GM23338 (cell line): ENCODE measurements at regions not wholly inside any gene's neighbourhood (a gene's known extent, or its start where the extent isn't known, plus 50 kb on each side); places are given as distances from the start of the nearest gene placed in this dataset.

ENCODE experiments used
- ATAC-seq: fragments of 200-7000 bp; cut with Tn5 transposase; 3 replicates; pipeline ENCODE4 v1.9.1; 2020
- DNase-seq: peaks from one replicate; pipeline ENCODE4 v3.0.0-alpha.2; 2015; ENCODE audit warnings: low spot score
- H2AFZ ChIP-seq: fragments of 200-600 bp; sonication (generic); 2 replicates; pipeline ENCODE4 v1.8.0; 2016; ENCODE audit warnings: antibody characterized with exemption, mild to moderate bottlenecking, moderate library complexity
- H3F3A ChIP-seq: fragments of 200-600 bp; sonication (generic); replicated peaks from 2 replicates; pipeline ENCODE4 v1.8.0; 2017; ENCODE audit warnings: antibody characterized with exemption, mixed run types, low read depth
- H3K27ac ChIP-seq: fragments of 200-600 bp; sonication (generic); 2 replicates; pipeline ENCODE4 v1.6.1; 2016; ENCODE audit warnings: low read depth
- H3K27me3 ChIP-seq: fragments of 200-600 bp; sonication (generic); 2 replicates; pipeline ENCODE4 v1.8.0; 2016; ENCODE audit warnings: mild to moderate bottlenecking, mixed run types, moderate library complexity; ENCODE audit not compliant: insufficient read depth
- H3K36me3 ChIP-seq: fragments of 200-600 bp; sonication (generic); 2 replicates; pipeline ENCODE4 v1.8.0; 2016; ENCODE audit warnings: mild to moderate bottlenecking; ENCODE audit not compliant: insufficient read depth
- H3K4me1 ChIP-seq: fragments of 200-600 bp; sonication (generic); 2 replicates; pipeline ENCODE4 v1.8.0; 2016; ENCODE audit warnings: mild to moderate bottlenecking, moderate library complexity; ENCODE audit not compliant: insufficient read depth
- H3K4me2 ChIP-seq: fragments of 200-600 bp; sonication (generic); 2 replicates; pipeline ENCODE4 v1.7.1; 2017; ENCODE audit warnings: mixed run types
- H3K4me3 ChIP-seq: fragments of 200-600 bp; sonication (generic); 2 replicates; pipeline ENCODE4 v1.6.1; 2016; ENCODE audit warnings: mixed run types
- H3K79me2 ChIP-seq: fragments of 200-600 bp; sonication (generic); replicated peaks from 2 replicates; pipeline ENCODE4 v1.8.0; 2017; ENCODE audit warnings: mild to moderate bottlenecking; ENCODE audit not compliant: insufficient read depth
- H3K9me2 ChIP-seq: fragments of 200-600 bp; sonication (generic); 2 replicates; pipeline ENCODE4 v1.8.0; 2017; ENCODE audit not compliant: insufficient read depth
- H4K20me1 ChIP-seq: fragments of 200-600 bp; sonication (generic); replicated peaks from 2 replicates; pipeline ENCODE4 v1.8.0; 2017; ENCODE audit warnings: mild to moderate bottlenecking; ENCODE audit not compliant: insufficient read depth
- H3K27ac Mint-ChIP-seq: 2 replicates; pipeline ENCODE4 v1.8.0; 2020; ENCODE audit warnings: inconsistent platforms, mild to moderate bottlenecking, moderate library complexity, mixed read lengths
- H3K27me3 Mint-ChIP-seq: 3 replicates; pipeline ENCODE4 v1.8.0; 2022; ENCODE audit warnings: low read depth, mild to moderate bottlenecking, moderate library complexity, mixed read lengths, inconsistent platforms; ENCODE audit not compliant: insufficient read depth, poor library complexity
- H3K36me3 Mint-ChIP-seq: 3 replicates; pipeline ENCODE4 v1.8.0; 2021; ENCODE audit warnings: low read depth, mild to moderate bottlenecking, inconsistent platforms, moderate library complexity, mixed read lengths
- H3K4me1 Mint-ChIP-seq: 3 replicates; pipeline ENCODE4 v1.8.0; 2020; ENCODE audit warnings: mild to moderate bottlenecking, inconsistent platforms, mixed read lengths
- H3K4me3 Mint-ChIP-seq: 3 replicates; pipeline ENCODE4 v1.8.0; 2021; ENCODE audit warnings: moderate library complexity, mild to moderate bottlenecking, inconsistent platforms, mixed read lengths
- H3K9me3 Mint-ChIP-seq: 3 replicates; pipeline ENCODE4 v1.8.0; 2020; ENCODE audit warnings: moderate library complexity, mild to moderate bottlenecking, inconsistent platforms, mixed read lengths
- CREB1 ChIP-seq: fragments of 250-450 bp; sonication (Bioruptor Pico); IDR thresholded peaks from 2 replicates; pipeline ENCODE4 v1.5.0; 2020; ENCODE audit warnings: low read depth, mild to moderate bottlenecking, moderate library complexity
- EZH2 ChIP-seq: fragments of 200-600 bp; sonication (generic); IDR thresholded peaks from one replicate; pipeline ENCODE4 v1.8.0; 2017; ENCODE audit warnings: antibody characterized with exemption, mild to moderate bottlenecking, low read depth; ENCODE audit not compliant: unreplicated experiment
- EZH2phosphoT487 ChIP-seq: fragments of 200-600 bp; sonication (generic); IDR thresholded peaks from one replicate; pipeline ENCODE4 v1.8.1; 2018; ENCODE audit warnings: antibody characterized with exemption; ENCODE audit not compliant: unreplicated experiment
- JUNB ChIP-seq: IDR thresholded peaks from one replicate; pipeline ENCODE4 v1.6.1; 2016; ENCODE audit warnings: antibody characterized with exemption; ENCODE audit not compliant: unreplicated experiment
- NANOG ChIP-seq: IDR thresholded peaks from 2 replicates; pipeline ENCODE4 v1.6.1; 2016; ENCODE audit warnings: antibody characterized with exemption, borderline replicate concordance
- POLR2AphosphoS5 ChIP-seq: IDR thresholded peaks from 2 replicates; pipeline ENCODE4 v1.6.1; 2016; ENCODE audit warnings: antibody characterized with exemption, low read depth
- STAT1 ChIP-seq: IDR thresholded peaks from one replicate; pipeline ENCODE4 v1.6.1; 2016; ENCODE audit warnings: antibody characterized with exemption; ENCODE audit not compliant: unreplicated experiment
- ZNF114 ChIP-seq: fragments of 250-450 bp; sonication (Bioruptor Pico); IDR thresholded peaks from 2 replicates; pipeline ENCODE4 v1.5.0; 2020; ENCODE audit warnings: mild to moderate bottlenecking, moderate library complexity
- ZNF331 ChIP-seq: fragments of 250-450 bp; sonication (Bioruptor Pico); IDR thresholded peaks from 2 replicates; pipeline ENCODE4 v1.5.0; 2020; ENCODE audit warnings: low read depth, mild to moderate bottlenecking, moderate library complexity
- TF ChIP-seq, protein P1 (sequence below): fragments of 250-450 bp; sonication (Bioruptor Pico); IDR thresholded peaks from 2 replicates; pipeline ENCODE4 v1.5.0; 2020; ENCODE audit warnings: mild to moderate bottlenecking, moderate library complexity
- TF ChIP-seq, protein P2 (sequence below), 2 experiments: fragments of 200-600 bp in 1 of 2; sonication (generic) in 1 of 2; conservative IDR thresholded peaks; 2 replicates each; pipeline versions ENCODE4 v1.5.1 to v1.6.1; 2016 to 2017; ENCODE audit warnings: antibody characterized with exemption in 2 of 2, low read depth in 2 of 2, mild to moderate bottlenecking in 2 of 2, moderate library complexity in 1 of 2
- TF ChIP-seq, protein P3 (sequence below): IDR thresholded peaks from one replicate; pipeline ENCODE4 v1.6.1; 2018; ENCODE audit warnings: antibody characterized with exemption; ENCODE audit not compliant: unreplicated experiment
- TF ChIP-seq, protein P4 (sequence below): IDR thresholded peaks from 2 replicates; pipeline ENCODE4 v1.6.1; 2016; ENCODE audit warnings: antibody characterized with exemption

DNA sequence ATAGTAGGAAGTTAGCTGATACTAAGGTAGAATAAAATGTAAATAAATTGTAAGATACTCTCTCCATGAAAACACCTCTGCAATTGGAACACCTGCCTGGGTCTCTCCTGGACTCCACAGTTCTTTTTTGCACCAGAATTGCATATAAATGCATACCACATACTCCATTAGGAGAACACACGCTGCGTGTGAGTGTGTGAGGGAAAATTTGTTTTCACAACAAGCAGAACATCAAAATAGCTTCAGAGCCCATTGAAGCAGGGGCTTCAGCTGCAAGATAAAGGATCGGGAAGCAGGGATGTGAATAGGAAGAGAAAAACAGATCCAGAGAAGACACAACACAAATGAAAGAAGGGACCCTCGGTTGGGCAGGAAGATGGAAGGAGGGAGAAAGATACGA is 389.8 kb upstream of the BRINP1 start:
- no peak overlapping the region for H2AFZ ChIP-seq
- no peaks in the 10 kb centered on the region for H3K36me3 ChIP-seq
- Mint-ChIP-seq H3K4me3 (peak overlapping the region; percentile 1; the same call in 1 of the 3 replicates), H3K4me1 (peaks cover 26% of the 10 kb centered on the region), H3K27me3 (no peaks in the 10 kb centered on the region), H3K27ac (no peak overlapping the region), H3K9me3 (no peaks in the 10 kb centered on the region), H3K36me3 (no peaks in the 10 kb centered on the region)
- no peak overlapping the region for H3K4me3 ChIP-seq
- no peak overlapping the region for H3K27ac ChIP-seq
- no peaks in the 10 kb centered on the region for H3F3A ChIP-seq
- DNase-seq = no peak
- H3K4me2 ChIP-seq = no peak overlapping the region
- no peaks in the 10 kb centered on the region for H3K27me3 ChIP-seq
- H3K9me2 ChIP-seq = no peaks in the 10 kb centered on the region; the same call in 1 of the 2 replicates
- ATAC-seq = peak; percentile 62
- H4K20me1 ChIP-seq = no peaks in the 10 kb centered on the region
- no peak for TF ChIP-seq POLR2AphosphoS5
- TF ChIP-seq, protein P1, sequence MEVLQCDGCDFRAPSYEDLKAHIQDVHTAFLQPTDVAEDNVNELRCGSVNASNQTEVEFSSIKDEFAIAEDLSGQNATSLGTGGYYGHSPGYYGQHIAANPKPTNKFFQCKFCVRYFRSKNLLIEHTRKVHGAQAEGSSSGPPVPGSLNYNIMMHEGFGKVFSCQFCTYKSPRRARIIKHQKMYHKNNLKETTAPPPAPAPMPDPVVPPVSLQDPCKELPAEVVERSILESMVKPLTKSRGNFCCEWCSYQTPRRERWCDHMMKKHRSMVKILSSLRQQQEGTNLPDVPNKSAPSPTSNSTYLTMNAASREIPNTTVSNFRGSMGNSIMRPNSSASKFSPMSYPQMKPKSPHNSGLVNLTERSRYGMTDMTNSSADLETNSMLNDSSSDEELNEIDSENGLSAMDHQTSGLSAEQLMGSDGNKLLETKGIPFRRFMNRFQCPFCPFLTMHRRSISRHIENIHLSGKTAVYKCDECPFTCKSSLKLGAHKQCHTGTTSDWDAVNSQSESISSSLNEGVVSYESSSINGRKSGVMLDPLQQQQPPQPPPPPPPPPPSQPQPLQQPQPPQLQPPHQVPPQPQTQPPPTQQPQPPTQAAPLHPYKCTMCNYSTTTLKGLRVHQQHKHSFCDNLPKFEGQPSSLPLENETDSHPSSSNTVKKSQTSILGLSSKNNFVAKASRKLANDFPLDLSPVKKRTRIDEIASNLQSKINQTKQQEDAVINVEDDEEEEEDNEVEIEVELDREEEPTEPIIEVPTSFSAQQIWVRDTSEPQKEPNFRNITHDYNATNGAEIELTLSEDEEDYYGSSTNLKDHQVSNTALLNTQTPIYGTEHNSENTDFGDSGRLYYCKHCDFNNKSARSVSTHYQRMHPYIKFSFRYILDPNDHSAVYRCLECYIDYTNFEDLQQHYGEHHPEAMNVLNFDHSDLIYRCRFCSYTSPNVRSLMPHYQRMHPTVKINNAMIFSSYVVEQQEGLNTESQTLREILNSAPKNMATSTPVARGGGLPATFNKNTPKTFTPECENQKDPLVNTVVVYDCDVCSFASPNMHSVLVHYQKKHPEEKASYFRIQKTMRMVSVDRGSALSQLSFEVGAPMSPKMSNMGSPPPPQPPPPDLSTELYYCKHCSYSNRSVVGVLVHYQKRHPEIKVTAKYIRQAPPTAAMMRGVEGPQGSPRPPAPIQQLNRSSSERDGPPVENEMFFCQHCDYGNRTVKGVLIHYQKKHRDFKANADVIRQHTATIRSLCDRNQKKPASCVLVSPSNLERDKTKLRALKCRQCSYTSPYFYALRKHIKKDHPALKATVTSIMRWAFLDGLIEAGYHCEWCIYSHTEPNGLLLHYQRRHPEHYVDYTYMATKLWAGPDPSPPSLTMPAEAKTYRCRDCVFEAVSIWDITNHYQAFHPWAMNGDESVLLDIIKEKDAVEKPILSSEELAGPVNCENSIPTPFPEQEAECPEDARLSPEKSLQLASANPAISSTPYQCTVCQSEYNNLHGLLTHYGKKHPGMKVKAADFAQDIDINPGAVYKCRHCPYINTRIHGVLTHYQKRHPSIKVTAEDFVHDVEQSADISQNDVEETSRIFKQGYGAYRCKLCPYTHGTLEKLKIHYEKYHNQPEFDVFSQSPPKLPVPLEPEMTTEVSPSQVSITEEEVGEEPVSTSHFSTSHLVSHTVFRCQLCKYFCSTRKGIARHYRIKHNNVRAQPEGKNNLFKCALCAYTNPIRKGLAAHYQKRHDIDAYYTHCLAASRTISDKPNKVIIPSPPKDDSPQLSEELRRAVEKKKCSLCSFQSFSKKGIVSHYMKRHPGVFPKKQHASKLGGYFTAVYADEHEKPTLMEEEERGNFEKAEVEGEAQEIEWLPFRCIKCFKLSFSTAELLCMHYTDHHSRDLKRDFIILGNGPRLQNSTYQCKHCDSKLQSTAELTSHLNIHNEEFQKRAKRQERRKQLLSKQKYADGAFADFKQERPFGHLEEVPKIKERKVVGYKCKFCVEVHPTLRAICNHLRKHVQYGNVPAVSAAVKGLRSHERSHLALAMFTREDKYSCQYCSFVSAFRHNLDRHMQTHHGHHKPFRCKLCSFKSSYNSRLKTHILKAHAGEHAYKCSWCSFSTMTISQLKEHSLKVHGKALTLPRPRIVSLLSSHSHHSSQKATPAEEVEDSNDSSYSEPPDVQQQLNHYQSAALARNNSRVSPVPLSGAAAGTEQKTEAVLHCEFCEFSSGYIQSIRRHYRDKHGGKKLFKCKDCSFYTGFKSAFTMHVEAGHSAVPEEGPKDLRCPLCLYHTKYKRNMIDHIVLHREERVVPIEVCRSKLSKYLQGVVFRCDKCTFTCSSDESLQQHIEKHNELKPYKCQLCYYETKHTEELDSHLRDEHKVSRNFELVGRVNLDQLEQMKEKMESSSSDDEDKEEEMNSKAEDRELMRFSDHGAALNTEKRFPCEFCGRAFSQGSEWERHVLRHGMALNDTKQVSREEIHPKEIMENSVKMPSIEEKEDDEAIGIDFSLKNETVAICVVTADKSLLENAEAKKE (CRISPR knock-in tag) = no peak
- TF ChIP-seq ZNF114 = no peak
- no peak for TF ChIP-seq CREB1
- no peak for TF ChIP-seq EZH2
- no peak for TF ChIP-seq ZNF331
- TF ChIP-seq EZH2phosphoT487 = no peak
- no peak for TF ChIP-seq STAT1
- TF ChIP-seq, protein P2, sequence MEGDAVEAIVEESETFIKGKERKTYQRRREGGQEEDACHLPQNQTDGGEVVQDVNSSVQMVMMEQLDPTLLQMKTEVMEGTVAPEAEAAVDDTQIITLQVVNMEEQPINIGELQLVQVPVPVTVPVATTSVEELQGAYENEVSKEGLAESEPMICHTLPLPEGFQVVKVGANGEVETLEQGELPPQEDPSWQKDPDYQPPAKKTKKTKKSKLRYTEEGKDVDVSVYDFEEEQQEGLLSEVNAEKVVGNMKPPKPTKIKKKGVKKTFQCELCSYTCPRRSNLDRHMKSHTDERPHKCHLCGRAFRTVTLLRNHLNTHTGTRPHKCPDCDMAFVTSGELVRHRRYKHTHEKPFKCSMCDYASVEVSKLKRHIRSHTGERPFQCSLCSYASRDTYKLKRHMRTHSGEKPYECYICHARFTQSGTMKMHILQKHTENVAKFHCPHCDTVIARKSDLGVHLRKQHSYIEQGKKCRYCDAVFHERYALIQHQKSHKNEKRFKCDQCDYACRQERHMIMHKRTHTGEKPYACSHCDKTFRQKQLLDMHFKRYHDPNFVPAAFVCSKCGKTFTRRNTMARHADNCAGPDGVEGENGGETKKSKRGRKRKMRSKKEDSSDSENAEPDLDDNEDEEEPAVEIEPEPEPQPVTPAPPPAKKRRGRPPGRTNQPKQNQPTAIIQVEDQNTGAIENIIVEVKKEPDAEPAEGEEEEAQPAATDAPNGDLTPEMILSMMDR (conservative IDR thresholded peaks at IDR 0.05; ENCODE audit: low read depth in 2 of 2) = no peak
- TF ChIP-seq, protein P3, sequence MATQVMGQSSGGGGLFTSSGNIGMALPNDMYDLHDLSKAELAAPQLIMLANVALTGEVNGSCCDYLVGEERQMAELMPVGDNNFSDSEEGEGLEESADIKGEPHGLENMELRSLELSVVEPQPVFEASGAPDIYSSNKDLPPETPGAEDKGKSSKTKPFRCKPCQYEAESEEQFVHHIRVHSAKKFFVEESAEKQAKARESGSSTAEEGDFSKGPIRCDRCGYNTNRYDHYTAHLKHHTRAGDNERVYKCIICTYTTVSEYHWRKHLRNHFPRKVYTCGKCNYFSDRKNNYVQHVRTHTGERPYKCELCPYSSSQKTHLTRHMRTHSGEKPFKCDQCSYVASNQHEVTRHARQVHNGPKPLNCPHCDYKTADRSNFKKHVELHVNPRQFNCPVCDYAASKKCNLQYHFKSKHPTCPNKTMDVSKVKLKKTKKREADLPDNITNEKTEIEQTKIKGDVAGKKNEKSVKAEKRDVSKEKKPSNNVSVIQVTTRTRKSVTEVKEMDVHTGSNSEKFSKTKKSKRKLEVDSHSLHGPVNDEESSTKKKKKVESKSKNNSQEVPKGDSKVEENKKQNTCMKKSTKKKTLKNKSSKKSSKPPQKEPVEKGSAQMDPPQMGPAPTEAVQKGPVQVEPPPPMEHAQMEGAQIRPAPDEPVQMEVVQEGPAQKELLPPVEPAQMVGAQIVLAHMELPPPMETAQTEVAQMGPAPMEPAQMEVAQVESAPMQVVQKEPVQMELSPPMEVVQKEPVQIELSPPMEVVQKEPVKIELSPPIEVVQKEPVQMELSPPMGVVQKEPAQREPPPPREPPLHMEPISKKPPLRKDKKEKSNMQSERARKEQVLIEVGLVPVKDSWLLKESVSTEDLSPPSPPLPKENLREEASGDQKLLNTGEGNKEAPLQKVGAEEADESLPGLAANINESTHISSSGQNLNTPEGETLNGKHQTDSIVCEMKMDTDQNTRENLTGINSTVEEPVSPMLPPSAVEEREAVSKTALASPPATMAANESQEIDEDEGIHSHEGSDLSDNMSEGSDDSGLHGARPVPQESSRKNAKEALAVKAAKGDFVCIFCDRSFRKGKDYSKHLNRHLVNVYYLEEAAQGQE = no peak
- TF ChIP-seq JUNB = no peak
- TF ChIP-seq, protein P4, sequence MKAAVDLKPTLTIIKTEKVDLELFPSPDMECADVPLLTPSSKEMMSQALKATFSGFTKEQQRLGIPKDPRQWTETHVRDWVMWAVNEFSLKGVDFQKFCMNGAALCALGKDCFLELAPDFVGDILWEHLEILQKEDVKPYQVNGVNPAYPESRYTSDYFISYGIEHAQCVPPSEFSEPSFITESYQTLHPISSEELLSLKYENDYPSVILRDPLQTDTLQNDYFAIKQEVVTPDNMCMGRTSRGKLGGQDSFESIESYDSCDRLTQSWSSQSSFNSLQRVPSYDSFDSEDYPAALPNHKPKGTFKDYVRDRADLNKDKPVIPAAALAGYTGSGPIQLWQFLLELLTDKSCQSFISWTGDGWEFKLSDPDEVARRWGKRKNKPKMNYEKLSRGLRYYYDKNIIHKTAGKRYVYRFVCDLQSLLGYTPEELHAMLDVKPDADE = no peak
- TF ChIP-seq NANOG = no peak
- H3K4me1 ChIP-seq = 0 out of 2 replicates have a peak, but pooled peaks cover 3% of the 10 kb centered on the region
- no peaks in the 10 kb centered on the region for H3K79me2 ChIP-seq
